Astrocyte of the cerebellum (primary cell): ENCODE measurements at regions not wholly inside any gene's neighbourhood (a gene's known extent, or its start where the extent isn't known, plus 50 kb on each side); places are given as distances from the start of the nearest gene placed in this dataset.

Experiments
- DNase-seq: peaks from one replicate; pipeline ENCODE4 v3.0.0-alpha.2; 2011; ENCODE audit warnings: low read depth
- H3K4me3 ChIP-seq: 2 replicates; pipeline ENCODE4 v1.5.1; 2011; ENCODE audit warnings: mild to moderate bottlenecking, low read depth, low read length, moderate library complexity
- CTCF ChIP-seq: IDR thresholded peaks from 2 replicates; pipeline ENCODE4 v1.5.1; 2012; ENCODE audit warnings: low read length, low read depth, moderate library complexity, mild to moderate bottlenecking; ENCODE audit errors: missing control alignments
- in situ Hi-C: cut with HindIII; loops from 2 replicates; pipeline ENCODE4 v1.10.0; 2017; ENCODE audit warnings: low sequenced_read_pairs

DNA sequence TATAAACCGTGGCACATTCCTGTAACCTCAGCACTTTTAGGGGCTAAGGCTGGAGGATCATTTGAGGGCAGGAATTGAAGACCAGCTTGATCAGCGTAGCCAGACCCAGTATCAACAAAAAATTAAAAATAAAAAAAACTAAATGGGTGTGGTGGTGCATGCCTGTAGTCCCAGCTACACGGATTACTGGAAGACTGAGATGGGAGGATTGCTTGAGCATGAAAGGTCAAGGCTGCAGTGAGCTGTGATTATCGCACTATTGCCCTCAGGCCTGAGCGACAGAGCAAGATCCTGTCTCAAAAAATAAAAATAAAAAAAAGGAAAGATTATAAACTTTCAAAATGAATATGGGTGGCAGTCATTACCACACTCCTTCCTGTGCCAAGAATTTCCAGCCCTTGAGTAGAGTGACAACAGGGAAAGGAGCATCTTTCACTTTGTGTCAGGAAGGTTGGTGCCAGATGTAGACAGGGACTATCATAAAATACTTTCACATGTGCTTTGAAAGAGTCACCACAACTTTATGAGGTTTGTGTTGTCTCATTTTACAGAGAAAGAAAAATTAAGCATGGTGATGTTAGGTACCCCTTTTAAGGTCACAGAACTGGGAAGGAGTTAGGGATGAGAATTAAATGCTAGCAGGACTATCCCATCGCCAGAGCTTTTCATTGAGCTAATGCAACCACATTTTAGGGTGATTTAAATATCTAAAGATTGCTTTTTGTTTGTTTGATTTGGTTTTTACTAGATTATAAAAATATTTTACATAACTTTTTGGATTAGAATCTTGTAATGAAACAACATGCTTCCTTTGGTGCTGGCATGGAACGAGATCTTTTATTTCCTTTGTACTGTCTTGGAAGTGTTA, 1617.4 kb upstream of the ACVR2A start:
- no peak for TF ChIP-seq CTCF
- in situ Hi-C loops: no loop called here
- no peak for DNase-seq
- no peak overlapping the region for H3K4me3 ChIP-seq

- H3K4me3 ChIP-seq: no peak overlapping the region
- no peak for DNase-seq
- no peak for TF ChIP-seq CTCF
- in situ Hi-C loops: no loop called here
Measured at GRCh38 chr2:146226077-146226476, 1618.8 kb upstream of the ACVR2A start.

DNA sequence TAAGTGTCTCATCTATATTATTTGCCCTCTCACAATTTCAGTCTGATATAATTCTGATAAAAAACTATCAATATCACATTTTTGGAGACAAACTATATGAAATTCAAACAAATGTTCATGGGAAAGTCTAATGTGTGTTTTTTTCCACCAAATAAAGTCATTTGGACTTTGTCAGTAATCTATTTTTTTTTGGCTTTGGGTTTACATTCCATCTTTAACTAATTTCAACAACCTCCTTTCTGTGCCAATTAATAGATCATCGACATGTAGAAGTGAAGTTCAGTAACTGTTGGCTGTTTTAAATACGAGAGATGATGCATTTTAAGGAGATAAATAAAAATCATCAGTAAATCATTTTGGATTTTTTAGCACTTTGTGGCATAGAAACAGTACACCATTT, 1623.0 kb upstream of the ACVR2A start:
- in situ Hi-C loops: no loop called here
- no peak for DNase-seq

GRCh38 chr2:146220957-146221356, 1623.9 kb upstream of the ACVR2A start:
- no peak overlapping the region for H3K4me3 ChIP-seq
- no peak for TF ChIP-seq CTCF
- no peak for DNase-seq
- in situ Hi-C loops: no loop called here

More for the DNA sequence above, 1623.0 kb upstream of the ACVR2A start:
- TF ChIP-seq CTCF: no peak
- H3K4me3 ChIP-seq: no peak overlapping the region

GRCh38 chr2:146214394-146214929, 1630.4 kb upstream of the ACVR2A start:
- no peak overlapping the region for H3K4me3 ChIP-seq
- no peak for TF ChIP-seq CTCF
- in situ Hi-C loops: no loop called here
- no peak for DNase-seq

- no peak for TF ChIP-seq CTCF
- no peak overlapping the region for H3K4me3 ChIP-seq
- in situ Hi-C loops: no loop called here
- DNase-seq: no peak
Measured at GRCh38 chr2:146213674-146214073, 1631.2 kb upstream of the ACVR2A start.
